PFSK-1 (cell line): ENCODE measurements at regions not wholly inside any gene's neighbourhood (a gene's known extent, or its start where the extent isn't known, plus 50 kb on each side); places are given as distances from the start of the nearest gene placed in this dataset.

Experiments
- FOXP2 ChIP-seq: optimal IDR thresholded peaks from 2 replicates; pipeline ENCODE3; 2011; ENCODE audit warnings: borderline replicate concordance, control low read depth, inconsistent platforms; ENCODE audit not compliant: insufficient read depth; ENCODE audit errors: extremely low read length, extremely low read depth
- POLR2AphosphoS5 ChIP-seq: IDR thresholded peaks from 2 replicates; pipeline ENCODE4 v1.6.1; 2012; ENCODE audit warnings: low read depth, mild to moderate bottlenecking, control low read depth, low read length, moderate library complexity
- REST ChIP-seq, 2 experiments: IDR thresholded peaks; 2 replicates each; pipeline versions ENCODE4 v1.6.1 to v1.8.0; 2011 to 2012; ENCODE audit warnings: low read depth in 2 of 2, low read length in 2 of 2, control low read depth in 1 of 2, inconsistent platforms in 1 of 2, mild to moderate bottlenecking in 1 of 2, moderate library complexity in 1 of 2; ENCODE audit not compliant: insufficient read depth in 1 of 2
- SIN3A ChIP-seq: IDR thresholded peaks from 2 replicates; pipeline ENCODE4 v1.6.1; 2012; ENCODE audit warnings: mild to moderate bottlenecking, low read length, moderate library complexity, borderline replicate concordance; ENCODE audit not compliant: insufficient read depth
- TAF1 ChIP-seq: IDR thresholded peaks from 2 replicates; pipeline ENCODE4 v1.6.1; 2012; ENCODE audit warnings: low read length, control low read depth, borderline replicate concordance; ENCODE audit not compliant: insufficient read depth

- TF ChIP-seq POLR2AphosphoS5 (no peak), REST (IDR thresholded peaks at IDR 0.05; ENCODE audit: insufficient read depth in 1 of 2, low read depth in 2 of 2, low read length in 2 of 2) (no peak), SIN3A (no peak), TAF1 (no peak), FOXP2 (no peak)
Observed at GRCh38 chr10:30774261-30774660, 144.7 kb upstream of the LYZL2 start.

GRCh38 chr10:30773501-30773900, 143.9 kb upstream of the LYZL2 start:
- TF ChIP-seq REST (IDR thresholded peaks at IDR 0.05; ENCODE audit: insufficient read depth in 1 of 2, low read depth in 2 of 2, low read length in 2 of 2) (no peak), SIN3A (no peak), FOXP2 (no peak), TAF1 (no peak), POLR2AphosphoS5 (no peak)

DNA sequence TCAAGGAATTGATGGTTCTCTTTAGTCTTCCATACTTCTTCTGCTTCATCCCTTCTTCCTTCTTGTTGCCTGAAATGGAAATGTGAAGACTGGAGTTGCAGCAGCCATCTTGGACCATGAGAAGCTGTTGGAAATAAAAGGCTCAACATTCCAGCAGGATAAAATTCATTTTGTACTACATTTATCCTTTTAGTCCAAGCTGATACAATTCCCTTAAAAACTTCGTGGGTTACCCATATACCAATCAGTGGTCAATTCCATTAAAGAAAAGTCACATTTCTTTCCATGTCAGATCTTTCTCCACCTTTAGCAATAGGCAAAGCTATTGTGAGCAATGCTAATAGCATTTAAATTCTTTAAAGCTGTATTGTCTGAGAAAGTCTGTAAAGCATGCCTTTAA, 141.3 kb upstream of the LYZL2 start:
- TF ChIP-seq REST (IDR thresholded peaks at IDR 0.05; ENCODE audit: insufficient read depth in 1 of 2, low read depth in 2 of 2, low read length in 2 of 2) (no peak), POLR2AphosphoS5 (no peak), SIN3A (no peak), FOXP2 (no peak), TAF1 (no peak)

GRCh38 chr10:30770229-30770628, 140.7 kb upstream of the LYZL2 start:
- no peak for TF ChIP-seq REST (IDR thresholded peaks at IDR 0.05; ENCODE audit: insufficient read depth in 1 of 2, low read depth in 2 of 2, low read length in 2 of 2)
- no peak for TF ChIP-seq FOXP2
- TF ChIP-seq TAF1, result no peak
- no peak for TF ChIP-seq SIN3A
- no peak for TF ChIP-seq POLR2AphosphoS5

DNA sequence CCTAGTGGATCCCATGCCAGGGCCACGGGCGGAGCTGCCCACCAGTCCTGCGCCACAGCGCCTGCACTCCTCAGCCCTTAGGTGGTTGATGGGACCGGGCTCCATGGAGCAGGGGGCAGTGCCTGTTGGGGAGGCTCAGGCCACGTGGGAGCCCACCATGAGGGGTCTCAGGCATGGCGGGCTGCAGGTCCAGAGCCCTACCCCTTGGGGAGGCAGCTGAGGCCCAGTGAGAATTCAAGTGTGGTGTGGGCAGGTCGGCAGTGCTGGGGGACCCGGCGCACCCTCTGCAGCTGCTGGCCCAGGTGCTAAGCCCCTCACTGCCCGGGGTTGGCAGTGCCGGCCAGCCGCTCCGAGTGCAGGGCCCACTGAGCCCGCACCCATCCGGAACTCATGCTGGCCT, 139.8 kb upstream of the LYZL2 start:
- TF ChIP-seq SIN3A, result no peak
- no peak for TF ChIP-seq REST (IDR thresholded peaks at IDR 0.05; ENCODE audit: insufficient read depth in 1 of 2, low read depth in 2 of 2, low read length in 2 of 2)
- TF ChIP-seq FOXP2, result no peak
- TF ChIP-seq TAF1, result no peak
- no peak for TF ChIP-seq POLR2AphosphoS5
